ENCODE measurements at regions not wholly inside any gene's neighbourhood (a gene's known extent, or its start where the extent isn't known, plus 50 kb on each side); places are given as distances from the start of the nearest gene placed in this dataset.
"Not testable (repeated sequence)": the region's sequence is repeated elsewhere in the genome, so short reads cannot be mapped to it uniquely, and the experiment has no call there.

DNA sequence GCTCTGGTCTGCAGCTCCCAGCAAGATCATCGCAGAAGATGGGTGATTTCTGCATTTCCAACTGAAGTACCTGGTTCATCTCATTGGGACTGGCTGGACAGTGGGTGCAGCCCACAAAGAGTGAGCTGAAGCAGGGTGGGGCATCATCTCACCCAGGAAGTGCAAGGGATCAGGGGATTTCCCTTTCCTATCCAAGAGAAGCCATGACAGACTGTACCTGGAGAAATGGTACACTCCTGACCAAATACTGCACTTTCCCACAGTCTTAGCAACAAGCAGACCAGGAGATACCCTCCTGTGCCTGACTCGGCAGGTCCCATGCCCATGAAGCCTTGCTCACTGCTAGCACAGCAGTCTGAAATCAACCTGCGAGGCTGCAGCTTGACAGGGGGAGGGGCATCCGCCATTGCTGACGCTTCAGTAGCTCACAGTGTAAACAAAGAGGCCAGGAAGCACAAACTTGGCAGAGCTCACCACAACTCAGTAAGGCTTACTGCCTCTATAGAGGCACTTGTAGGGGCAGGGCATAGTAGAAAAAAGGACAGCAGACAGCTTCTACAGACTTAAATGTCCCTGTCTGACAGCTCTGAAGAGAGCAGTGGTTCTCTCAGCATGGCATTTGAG lies 60.5 kb downstream of the AREG start:
- not testable (repeated sequence) for H3K4me3 ChIP-seq (ENCODE audit: low read length); H3K9ac ChIP-seq (ENCODE audit: low read length); H3K27ac ChIP-seq (ENCODE audit: low read depth, low read length); H3K36me3 ChIP-seq (ENCODE audit: control insufficient read depth, insufficient read depth, low read length); H3K4me1 ChIP-seq (ENCODE audit: control insufficient read depth, insufficient read depth, low read length); H3K27me3 ChIP-seq (ENCODE audit: control insufficient read depth, insufficient read depth, low read length)

DNA sequence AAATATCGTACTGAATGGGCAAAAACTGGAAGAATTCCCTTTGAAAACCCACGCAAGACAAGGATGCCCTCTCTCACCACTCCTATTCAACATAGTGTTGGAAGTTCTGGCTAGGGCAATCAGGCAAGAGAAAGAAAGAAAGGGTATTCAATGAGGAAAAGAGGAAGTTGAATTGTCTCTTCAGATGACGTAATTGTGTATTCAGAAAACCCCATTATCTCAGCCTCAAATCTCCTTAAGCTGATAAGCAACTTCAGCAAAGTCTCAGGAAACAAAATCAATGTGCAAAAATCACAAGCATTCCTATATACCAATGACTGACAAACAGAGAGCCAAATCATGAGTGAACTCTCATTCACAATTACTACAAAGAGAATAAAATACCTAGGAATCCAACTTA lies 64.4 kb downstream of the AREG start:
- H3K4me1 ChIP-seq (ENCODE audit: control insufficient read depth, insufficient read depth, low read length); H3K27ac ChIP-seq (ENCODE audit: low read depth, low read length); H3K4me3 ChIP-seq (ENCODE audit: low read length); H3K9ac ChIP-seq (ENCODE audit: low read length); H3K27me3 ChIP-seq (ENCODE audit: control insufficient read depth, insufficient read depth, low read length); H3K36me3 ChIP-seq (ENCODE audit: control insufficient read depth, insufficient read depth, low read length): not testable (repeated sequence)

DNA sequence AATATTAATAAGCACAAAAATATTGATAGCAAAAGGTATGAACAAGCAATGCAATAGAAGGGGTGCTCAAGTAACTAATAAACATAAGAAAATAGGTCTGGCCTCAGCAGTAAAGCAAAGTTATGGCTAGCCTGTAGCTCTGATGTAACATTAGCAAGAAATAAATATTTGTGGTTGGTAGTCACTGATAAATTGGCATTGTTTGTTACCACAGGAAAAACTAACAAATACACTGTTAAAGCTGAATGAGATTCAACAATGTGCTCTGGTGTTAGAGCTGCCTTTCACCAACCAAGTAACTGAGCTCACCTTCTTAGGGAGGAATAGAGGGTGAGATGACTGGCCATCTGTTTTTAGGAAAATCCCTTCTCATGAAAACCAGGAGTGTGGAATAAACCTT lies 71.4 kb downstream of the AREG start:
- no peaks in the 10 kb centered on the region for H3K36me3 ChIP-seq (ENCODE audit: control insufficient read depth, insufficient read depth, low read length)
- no peaks in the 10 kb centered on the region for H3K27me3 ChIP-seq (ENCODE audit: control insufficient read depth, insufficient read depth, low read length)
- no peak overlapping the region for H3K27ac ChIP-seq (ENCODE audit: low read depth, low read length)
- H3K4me3 ChIP-seq (ENCODE audit: low read length), result no peak overlapping the region
- no peaks in the 10 kb centered on the region for H3K4me1 ChIP-seq (ENCODE audit: control insufficient read depth, insufficient read depth, low read length)
- H3K9ac ChIP-seq (ENCODE audit: low read length), result no peak overlapping the region

- no peaks in the 10 kb centered on the region for H3K36me3 ChIP-seq (ENCODE audit: control insufficient read depth, insufficient read depth, low read length)
- no peak overlapping the region for H3K9ac ChIP-seq (ENCODE audit: low read length)
- no peak overlapping the region for H3K4me3 ChIP-seq (ENCODE audit: low read length)
- H3K27me3 ChIP-seq (ENCODE audit: control insufficient read depth, insufficient read depth, low read length), result no peaks in the 10 kb centered on the region
- peaks cover under 1% of the 10 kb centered on the region for H3K4me1 ChIP-seq (ENCODE audit: control insufficient read depth, insufficient read depth, low read length)
- no peak overlapping the region for H3K27ac ChIP-seq (ENCODE audit: low read depth, low read length)
Observed at GRCh38 chr4:74517996-74518395, 73.1 kb downstream of the AREG start.

DNA sequence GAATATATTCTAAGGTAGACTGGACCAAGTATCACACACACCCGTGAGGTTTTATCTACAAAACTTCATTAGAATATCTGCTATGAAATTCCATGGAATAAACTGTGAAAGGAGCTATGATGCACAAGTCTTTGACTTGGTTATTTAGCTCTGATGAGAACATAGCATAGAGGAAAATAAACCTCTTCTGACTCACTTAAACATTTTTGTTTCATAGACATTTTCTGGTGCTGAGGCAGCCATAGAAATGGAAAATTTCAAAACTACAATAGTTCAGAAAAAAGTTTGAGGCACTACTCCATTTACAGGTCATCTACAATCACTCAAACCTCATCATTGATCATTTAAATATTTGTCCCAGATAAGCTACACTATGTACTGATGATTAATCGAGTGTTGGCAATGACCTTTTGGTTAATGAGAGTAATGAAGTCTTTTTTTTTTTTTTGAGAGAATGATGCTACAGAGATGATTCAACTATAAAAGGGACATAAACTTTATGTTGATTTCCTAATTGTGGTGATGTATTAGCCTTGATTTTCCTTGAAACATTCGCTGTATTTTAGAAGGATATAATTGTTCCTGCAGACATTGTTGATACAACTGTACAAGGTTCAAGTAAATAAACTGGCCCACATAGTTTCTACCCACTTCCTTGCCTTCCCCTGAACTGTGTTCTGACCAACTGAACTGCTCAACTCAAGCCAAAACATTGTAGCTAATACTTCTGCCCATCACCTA lies 77.5 kb downstream of the AREG start:
- H3K9ac ChIP-seq (ENCODE audit: low read length), result no peak overlapping the region
- H3K4me3 ChIP-seq (ENCODE audit: low read length), result no peak overlapping the region
- H3K27me3 ChIP-seq (ENCODE audit: control insufficient read depth, insufficient read depth, low read length), result no peaks in the 10 kb centered on the region
- no peaks in the 10 kb centered on the region for H3K36me3 ChIP-seq (ENCODE audit: control insufficient read depth, insufficient read depth, low read length)
- no peak overlapping the region for H3K27ac ChIP-seq (ENCODE audit: low read depth, low read length)
- peaks cover 2% of the 10 kb centered on the region for H3K4me1 ChIP-seq (ENCODE audit: control insufficient read depth, insufficient read depth, low read length)

- H3K36me3 ChIP-seq (ENCODE audit: control insufficient read depth, insufficient read depth, low read length), result no peaks in the 10 kb centered on the region
- H3K4me1 ChIP-seq (ENCODE audit: control insufficient read depth, insufficient read depth, low read length), result peaks cover 2% of the 10 kb centered on the region
- H3K9ac ChIP-seq (ENCODE audit: low read length), result no peak overlapping the region
- no peaks in the 10 kb centered on the region for H3K27me3 ChIP-seq (ENCODE audit: control insufficient read depth, insufficient read depth, low read length)
- H3K4me3 ChIP-seq (ENCODE audit: low read length), result no peak overlapping the region
- H3K27ac ChIP-seq (ENCODE audit: low read depth, low read length), result no peak overlapping the region
Observed at GRCh38 chr4:74523096-74523495, 78.2 kb downstream of the AREG start.

- Histone ChIP-seq H3K36me3 (ENCODE audit: control insufficient read depth, insufficient read depth, low read length) (no peaks in the 10 kb centered on the region), H3K27me3 (ENCODE audit: control insufficient read depth, insufficient read depth, low read length) (no peaks in the 10 kb centered on the region), H3K4me3 (ENCODE audit: low read length) (no peak overlapping the region), H3K4me1 (ENCODE audit: control insufficient read depth, insufficient read depth, low read length) (peaks cover 2% of the 10 kb centered on the region), H3K27ac (ENCODE audit: low read depth, low read length) (no peak overlapping the region), H3K9ac (ENCODE audit: low read length) (no peak overlapping the region)
Observed at GRCh38 chr4:74524985-74525384, 80.0 kb downstream of the AREG start.

DNA sequence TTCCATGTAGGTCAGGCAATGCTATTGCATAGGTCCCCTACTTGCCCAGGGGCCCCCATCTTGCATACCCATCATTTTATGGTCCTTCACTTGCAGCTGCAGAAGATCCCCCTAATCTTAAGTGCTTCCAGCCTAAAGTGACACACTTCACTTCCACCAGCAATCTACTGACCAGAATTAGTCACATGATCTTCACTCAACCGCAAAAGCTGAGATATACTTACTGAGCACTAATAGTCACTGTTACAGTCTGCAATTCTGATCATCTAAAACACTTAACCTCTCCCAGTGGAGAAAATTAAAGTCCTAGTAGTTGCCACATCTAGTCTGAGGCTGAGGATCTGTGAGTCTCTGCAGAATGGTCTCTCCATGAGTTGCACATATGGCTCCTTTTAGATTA lies 82.1 kb downstream of the AREG start:
- H3K27me3 ChIP-seq (ENCODE audit: control insufficient read depth, insufficient read depth, low read length), result no peaks in the 10 kb centered on the region
- H3K4me1 ChIP-seq (ENCODE audit: control insufficient read depth, insufficient read depth, low read length), result peaks cover 2% of the 10 kb centered on the region
- no peaks in the 10 kb centered on the region for H3K36me3 ChIP-seq (ENCODE audit: control insufficient read depth, insufficient read depth, low read length)
- H3K4me3 ChIP-seq (ENCODE audit: low read length), result no peak overlapping the region
- H3K27ac ChIP-seq (ENCODE audit: low read depth, low read length), result no peak overlapping the region
- H3K9ac ChIP-seq (ENCODE audit: low read length), result no peak overlapping the region

DNA sequence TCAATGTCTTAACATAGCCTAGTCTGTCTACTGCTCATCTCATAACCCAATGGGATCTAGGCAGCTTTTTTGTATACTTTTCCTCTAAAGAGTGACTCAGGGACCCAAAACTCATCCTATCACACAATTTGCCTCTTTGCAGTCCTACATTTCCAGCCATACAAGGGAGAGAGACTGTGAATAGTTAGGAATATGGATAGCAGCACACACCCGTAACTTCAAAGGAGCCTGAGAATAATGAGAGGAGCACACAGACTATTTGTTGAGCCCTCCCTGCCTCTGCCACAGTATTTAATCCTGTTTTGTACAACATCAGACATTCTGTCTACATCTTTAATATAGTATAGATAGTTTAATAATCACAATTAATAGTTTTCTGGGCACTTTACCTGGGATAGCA lies 83.2 kb downstream of the AREG start:
- no peak overlapping the region for H3K4me3 ChIP-seq (ENCODE audit: low read length)
- H3K4me1 ChIP-seq (ENCODE audit: control insufficient read depth, insufficient read depth, low read length), result no peaks in the 10 kb centered on the region

DNA sequence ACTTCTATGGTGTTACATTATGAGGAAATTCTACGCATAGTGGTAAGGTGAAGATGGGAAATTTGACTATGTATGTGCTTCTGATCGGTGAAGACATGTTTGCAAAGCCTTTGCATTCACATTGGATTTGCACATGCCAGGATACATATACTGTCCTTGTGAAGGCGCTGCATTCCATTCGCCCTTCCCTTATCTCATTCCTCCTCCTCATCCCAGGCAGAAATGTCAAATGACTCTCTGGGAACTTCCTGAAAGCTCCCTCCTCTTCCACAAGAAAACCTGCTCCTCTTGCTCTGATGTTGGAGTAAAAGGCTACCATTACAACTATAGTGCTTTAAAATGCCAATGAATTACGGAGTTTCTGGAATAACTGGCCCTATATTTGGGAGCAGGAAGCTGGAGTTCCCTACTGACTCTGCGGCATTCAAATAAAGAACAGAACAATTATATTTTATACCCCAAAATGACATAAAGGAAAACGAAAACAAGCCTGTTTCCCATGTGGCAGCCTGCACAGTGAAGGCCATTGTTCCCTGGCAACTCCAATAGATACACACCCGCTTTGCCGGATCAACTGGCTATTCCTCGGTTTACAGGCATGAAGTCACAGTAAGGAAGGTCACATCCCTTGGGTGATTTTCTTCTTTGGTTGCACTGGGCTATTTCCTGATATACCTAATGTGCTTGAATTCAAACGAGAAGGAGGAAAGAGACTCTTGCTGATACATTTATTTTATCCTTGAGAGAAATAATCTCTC lies 84.5 kb downstream of the AREG start:
- no peaks in the 10 kb centered on the region for H3K27me3 ChIP-seq (ENCODE audit: control insufficient read depth, insufficient read depth, low read length)
- no peak overlapping the region for H3K9ac ChIP-seq (ENCODE audit: low read length)
- H3K4me1 ChIP-seq (ENCODE audit: control insufficient read depth, insufficient read depth, low read length), result no peaks in the 10 kb centered on the region
- no peak overlapping the region for H3K27ac ChIP-seq (ENCODE audit: low read depth, low read length)
- H3K4me3 ChIP-seq (ENCODE audit: low read length), result no peak overlapping the region
- H3K36me3 ChIP-seq (ENCODE audit: control insufficient read depth, insufficient read depth, low read length), result no peaks in the 10 kb centered on the region

More for the DNA sequence above, 83.2 kb downstream of the AREG start:
- Histone ChIP-seq H3K27me3 (ENCODE audit: control insufficient read depth, insufficient read depth, low read length) (no peaks in the 10 kb centered on the region), H3K36me3 (ENCODE audit: control insufficient read depth, insufficient read depth, low read length) (no peaks in the 10 kb centered on the region), H3K27ac (ENCODE audit: low read depth, low read length) (no peak overlapping the region), H3K9ac (ENCODE audit: low read length) (no peak overlapping the region)

GRCh38 chr4:74531963-74532794 lies 87.2 kb downstream of the AREG start:
- no peaks in the 10 kb centered on the region for H3K27me3 ChIP-seq (ENCODE audit: control insufficient read depth, insufficient read depth, low read length)
- H3K27ac ChIP-seq (ENCODE audit: low read depth, low read length), result no peak overlapping the region
- H3K9ac ChIP-seq (ENCODE audit: low read length), result no peak overlapping the region
- H3K4me3 ChIP-seq (ENCODE audit: low read length), result no peak overlapping the region
- no peaks in the 10 kb centered on the region for H3K36me3 ChIP-seq (ENCODE audit: control insufficient read depth, insufficient read depth, low read length)
- H3K4me1 ChIP-seq (ENCODE audit: control insufficient read depth, insufficient read depth, low read length), result no peaks in the 10 kb centered on the region

- Histone ChIP-seq H3K4me1 (ENCODE audit: control insufficient read depth, insufficient read depth, low read length) (no peaks in the 10 kb centered on the region), H3K36me3 (ENCODE audit: control insufficient read depth, insufficient read depth, low read length) (no peaks in the 10 kb centered on the region), H3K9ac (ENCODE audit: low read length) (no peak overlapping the region), H3K27me3 (ENCODE audit: control insufficient read depth, insufficient read depth, low read length) (no peaks in the 10 kb centered on the region), H3K27ac (ENCODE audit: low read depth, low read length) (no peak overlapping the region), H3K4me3 (ENCODE audit: low read length) (no peak overlapping the region)
Observed at GRCh38 chr4:74534121-74534520, 89.2 kb downstream of the AREG start.
